Activated CD4-positive, alpha-beta T cell treated with anti-CD3 and anti-CD28 coated beads, Interleukin-2, amount 10 ng/mL, durations not matched to agents 24 days and 14 days (primary cell): ENCODE measurements at regions not wholly inside any gene's neighbourhood (a gene's known extent, or its start where the extent isn't known, plus 50 kb on each side); places are given as distances from the start of the nearest gene placed in this dataset.

Experiments
- DNase-seq: peaks from one replicate; pipeline ENCODE4 v3.0.0; 2022
- H3K27ac Mint-ChIP-seq: one replicate; pipeline ENCODE4 v1.8.0; 2022; ENCODE audit warnings: mild to moderate bottlenecking, mixed read lengths
- H3K27me3 Mint-ChIP-seq: one replicate; pipeline ENCODE4 v1.8.0; 2022; ENCODE audit warnings: mixed read lengths
- H3K36me3 Mint-ChIP-seq: one replicate; pipeline ENCODE4 v1.8.0; 2022; ENCODE audit warnings: low read depth, mild to moderate bottlenecking, mixed read lengths
- H3K4me1 Mint-ChIP-seq: one replicate; pipeline ENCODE4 v1.8.0; 2021; ENCODE audit warnings: mixed read lengths
- H3K4me3 Mint-ChIP-seq: one replicate; pipeline ENCODE4 v1.8.0; 2022; ENCODE audit warnings: mild to moderate bottlenecking, moderate library complexity, mixed read lengths
- H3K9me3 Mint-ChIP-seq: one replicate; pipeline ENCODE4 v1.8.0; 2021; ENCODE audit warnings: mixed read lengths
- intact Hi-C: fragments of 100-400 bp; cut with micrococcal nuclease; formaldehyde crosslinking; loops from one replicate; pipeline ENCODE4 v1.15.1; 2023

GRCh38 chr4:145387079-145387478 lies 94.6 kb upstream of the SMAD1 start:
- Mint-ChIP-seq H3K4me3 (no peak overlapping the region), H3K4me1 (no peaks in the 10 kb centered on the region), H3K9me3 (no peaks in the 10 kb centered on the region), H3K27ac (no peak overlapping the region), H3K36me3 (no peaks in the 10 kb centered on the region), H3K27me3 (peaks cover 10% of the 10 kb centered on the region)
- DNase-seq, result no peak
- intact Hi-C loops, result no loop called here

- no peaks in the 10 kb centered on the region for H3K4me1 Mint-ChIP-seq
- H3K27ac Mint-ChIP-seq, result no peak overlapping the region
- no peaks in the 10 kb centered on the region for H3K36me3 Mint-ChIP-seq
- DNase-seq, result no peak
- H3K27me3 Mint-ChIP-seq, result peaks cover 4% of the 10 kb centered on the region
- intact Hi-C loops, result no loop called here
- no peak overlapping the region for H3K4me3 Mint-ChIP-seq
- peaks cover 1% of the 10 kb centered on the region for H3K9me3 Mint-ChIP-seq
Observed at GRCh38 chr4:145381163-145381562, 100.5 kb upstream of the SMAD1 start.

GRCh38 chr4:145380123-145380522 lies 101.5 kb upstream of the SMAD1 start:
- H3K27me3 Mint-ChIP-seq, result peaks cover 4% of the 10 kb centered on the region
- H3K27ac Mint-ChIP-seq, result no peak overlapping the region
- no peak for DNase-seq
- H3K4me3 Mint-ChIP-seq, result no peak overlapping the region
- no peaks in the 10 kb centered on the region for H3K4me1 Mint-ChIP-seq
- peaks cover 7% of the 10 kb centered on the region for H3K9me3 Mint-ChIP-seq
- no peaks in the 10 kb centered on the region for H3K36me3 Mint-ChIP-seq
- intact Hi-C loops, result no loop called here

GRCh38 chr4:145375416-145375815 lies 106.2 kb upstream of the SMAD1 start:
- H3K4me3 Mint-ChIP-seq, result no peak overlapping the region
- intact Hi-C loops, result no loop called here
- H3K27ac Mint-ChIP-seq, result no peak overlapping the region
- no peaks in the 10 kb centered on the region for H3K27me3 Mint-ChIP-seq
- H3K4me1 Mint-ChIP-seq, result no peaks in the 10 kb centered on the region
- peaks cover 7% of the 10 kb centered on the region for H3K9me3 Mint-ChIP-seq
- no peaks in the 10 kb centered on the region for H3K36me3 Mint-ChIP-seq
- DNase-seq, result no peak

- Mint-ChIP-seq H3K9me3 (no peaks in the 10 kb centered on the region), H3K4me1 (no peaks in the 10 kb centered on the region), H3K27me3 (peaks cover 2% of the 10 kb centered on the region), H3K36me3 (no peaks in the 10 kb centered on the region), H3K4me3 (no peak overlapping the region), H3K27ac (no peak overlapping the region)
- intact Hi-C loops, result loop anchor here (10.0 kb wide), 1 partner anchor 108 kb away; no protein-coding TSS in a partner anchor
- no peak for DNase-seq
Observed at GRCh38 chr4:145352438-145353145, 129.1 kb upstream of the SMAD1 start.

GRCh38 chr4:145351922-145352321 lies 129.7 kb upstream of the SMAD1 start:
- intact Hi-C loops, result loop anchor here (10.0 kb wide), 1 partner anchor 107 kb away; no protein-coding TSS in a partner anchor

GRCh38 chr4:145351162-145351561 lies 130.5 kb upstream of the SMAD1 start:
- no peak for DNase-seq
- no peaks in the 10 kb centered on the region for H3K36me3 Mint-ChIP-seq
- H3K27me3 Mint-ChIP-seq, result peaks cover 2% of the 10 kb centered on the region
- no peaks in the 10 kb centered on the region for H3K9me3 Mint-ChIP-seq
- no peaks in the 10 kb centered on the region for H3K4me1 Mint-ChIP-seq
- H3K27ac Mint-ChIP-seq, result no peak overlapping the region
- intact Hi-C loops, result loop anchor here (10.0 kb wide), 1 partner anchor 106 kb away; no protein-coding TSS in a partner anchor
- H3K4me3 Mint-ChIP-seq, result no peak overlapping the region

More at GRCh38 chr4:145351922-145352321, 129.7 kb upstream of the SMAD1 start:
- no peak for DNase-seq
- Mint-ChIP-seq H3K27me3 (peaks cover 2% of the 10 kb centered on the region), H3K27ac (no peak overlapping the region), H3K4me3 (no peak overlapping the region), H3K4me1 (no peaks in the 10 kb centered on the region), H3K9me3 (no peaks in the 10 kb centered on the region), H3K36me3 (no peaks in the 10 kb centered on the region)

- DNase-seq, result no peak
- no peak overlapping the region for H3K27ac Mint-ChIP-seq
- H3K4me1 Mint-ChIP-seq, result no peaks in the 10 kb centered on the region
- peaks cover 2% of the 10 kb centered on the region for H3K27me3 Mint-ChIP-seq
- no peak overlapping the region for H3K4me3 Mint-ChIP-seq
- H3K36me3 Mint-ChIP-seq, result no peaks in the 10 kb centered on the region
- intact Hi-C loops, result no loop called here
- no peaks in the 10 kb centered on the region for H3K9me3 Mint-ChIP-seq
Observed at GRCh38 chr4:145348291-145348690, 133.4 kb upstream of the SMAD1 start.

- no peaks in the 10 kb centered on the region for H3K9me3 Mint-ChIP-seq
- H3K27ac Mint-ChIP-seq, result no peak overlapping the region
- H3K4me3 Mint-ChIP-seq, result no peak overlapping the region
- intact Hi-C loops, result no loop called here
- no peak for DNase-seq
- H3K36me3 Mint-ChIP-seq, result no peaks in the 10 kb centered on the region
- H3K27me3 Mint-ChIP-seq, result peaks cover 2% of the 10 kb centered on the region
- no peaks in the 10 kb centered on the region for H3K4me1 Mint-ChIP-seq
Observed at GRCh38 chr4:145347684-145348083, 134.0 kb upstream of the SMAD1 start.

- H3K27ac Mint-ChIP-seq, result no peak overlapping the region
- intact Hi-C loops, result no loop called here
Observed at GRCh38 chr4:145346081-145346480, 135.6 kb upstream of the SMAD1 start.

GRCh38 chr4:145345401-145345800 lies 136.3 kb upstream of the SMAD1 start:
- Mint-ChIP-seq H3K4me1 (no peaks in the 10 kb centered on the region), H3K4me3 (no peak overlapping the region), H3K27me3 (peaks cover 2% of the 10 kb centered on the region), H3K36me3 (no peaks in the 10 kb centered on the region), H3K9me3 (no peaks in the 10 kb centered on the region), H3K27ac (no peak overlapping the region)
- no peak for DNase-seq
- intact Hi-C loops, result no loop called here

More at GRCh38 chr4:145346081-145346480, 135.6 kb upstream of the SMAD1 start:
- H3K4me1 Mint-ChIP-seq, result no peaks in the 10 kb centered on the region
- peaks cover 2% of the 10 kb centered on the region for H3K27me3 Mint-ChIP-seq
- DNase-seq, result no peak
- no peaks in the 10 kb centered on the region for H3K36me3 Mint-ChIP-seq
- H3K4me3 Mint-ChIP-seq, result no peak overlapping the region
- H3K9me3 Mint-ChIP-seq, result no peaks in the 10 kb centered on the region

GRCh38 chr4:145341381-145341780 lies 140.3 kb upstream of the SMAD1 start:
- no peak for DNase-seq
- intact Hi-C loops, result no loop called here
- no peaks in the 10 kb centered on the region for H3K36me3 Mint-ChIP-seq
- no peaks in the 10 kb centered on the region for H3K9me3 Mint-ChIP-seq
- no peak overlapping the region for H3K27ac Mint-ChIP-seq
- H3K4me3 Mint-ChIP-seq, result no peak overlapping the region
- H3K27me3 Mint-ChIP-seq, result peaks cover 2% of the 10 kb centered on the region
- no peaks in the 10 kb centered on the region for H3K4me1 Mint-ChIP-seq

- H3K4me3 Mint-ChIP-seq, result no peak overlapping the region
- intact Hi-C loops, result no loop called here
- H3K27ac Mint-ChIP-seq, result no peak overlapping the region
- no peaks in the 10 kb centered on the region for H3K36me3 Mint-ChIP-seq
- H3K9me3 Mint-ChIP-seq, result no peaks in the 10 kb centered on the region
- H3K4me1 Mint-ChIP-seq, result no peaks in the 10 kb centered on the region
- H3K27me3 Mint-ChIP-seq, result peaks cover 2% of the 10 kb centered on the region
- no peak for DNase-seq
Observed at GRCh38 chr4:145340071-145340675, 141.5 kb upstream of the SMAD1 start.

GRCh38 chr4:145339075-145339725 lies 142.5 kb upstream of the SMAD1 start:
- Mint-ChIP-seq H3K27ac (no peak overlapping the region), H3K27me3 (peaks cover 2% of the 10 kb centered on the region), H3K4me3 (no peak overlapping the region), H3K36me3 (no peaks in the 10 kb centered on the region), H3K4me1 (no peaks in the 10 kb centered on the region), H3K9me3 (no peaks in the 10 kb centered on the region)
- no peak for DNase-seq
- intact Hi-C loops, result no loop called here
